HG02885 (cell line): ENCODE measurements at regions not wholly inside any gene's neighbourhood (a gene's known extent, or its start where the extent isn't known, plus 50 kb on each side); places are given as distances from the start of the nearest gene placed in this dataset.

ENCODE experiments used
- ATAC-seq: cut with Tn5 transposase; IDR thresholded peaks from one replicate; pipeline ENCODE4 v1.9.1; 2021; ENCODE audit warnings: mild to moderate bottlenecking; ENCODE audit not compliant: unreplicated experiment, poor library complexity

GRCh38 chr13:105918842-105919741 is 616.4 kb downstream of the EFNB2 start:
- ATAC-seq = no peak

GRCh38 chr13:105915146-105915850 is 620.2 kb downstream of the EFNB2 start:
- no peak for ATAC-seq

- no peak for ATAC-seq
Observed at GRCh38 chr13:105914291-105915036, 621.0 kb downstream of the EFNB2 start.

- no peak for ATAC-seq
Observed at GRCh38 chr13:105908586-105908985, 626.9 kb downstream of the EFNB2 start.

- no peak for ATAC-seq
Observed at GRCh38 chr13:105907319-105908019, 628.0 kb downstream of the EFNB2 start.

- ATAC-seq = no peak
Observed at GRCh38 chr13:105906746-105907145, 628.7 kb downstream of the EFNB2 start.

GRCh38 chr13:105904034-105904742 is 631.3 kb downstream of the EFNB2 start:
- ATAC-seq = no peak

- ATAC-seq = no peak
Observed at GRCh38 chr13:105902396-105902795, 633.1 kb downstream of the EFNB2 start.

- ATAC-seq = no peak
Observed at GRCh38 chr13:105897575-105897974, 637.9 kb downstream of the EFNB2 start.

- ATAC-seq = no peak
Observed at GRCh38 chr13:105894697-105895096, 640.8 kb downstream of the EFNB2 start.

- ATAC-seq = no peak
Observed at GRCh38 chr13:105890509-105890908, 645.0 kb downstream of the EFNB2 start.

- no peak for ATAC-seq
Observed at GRCh38 chr13:105878119-105878700, 657.3 kb downstream of the EFNB2 start.

- ATAC-seq = no peak
Observed at GRCh38 chr13:105874814-105875213, 660.6 kb downstream of the EFNB2 start.

GRCh38 chr13:105871768-105872167 is 663.7 kb downstream of the EFNB2 start:
- ATAC-seq = no peak

- ATAC-seq = no peak
Observed at GRCh38 chr13:105871326-105871725, 664.1 kb downstream of the EFNB2 start.

GRCh38 chr13:105863300-105863920 is 672.1 kb downstream of the EFNB2 start:
- no peak for ATAC-seq

GRCh38 chr13:105848494-105848893 is 687.0 kb downstream of the EFNB2 start:
- ATAC-seq = no peak

- ATAC-seq = no peak
Observed at GRCh38 chr13:105847527-105848291, 687.8 kb downstream of the EFNB2 start.
